Suprapubic skin (tissue), 4 donors: ENCODE measurements at regions not wholly inside any gene's neighbourhood (a gene's known extent, or its start where the extent isn't known, plus 50 kb on each side); places are given as distances from the start of the nearest gene placed in this dataset.

ENCODE experiments used
- DNase-seq, 2 donors: peaks; one replicate each; pipeline ENCODE4 v3.0.0-alpha.2; 2019; ENCODE audit warnings: low spot score in 2 of 2
- H3K27ac ChIP-seq: fragments of 200-600 bp; sonication (generic); one replicate; pipeline ENCODE4 v1.5.1; 2019
- H3K27me3 ChIP-seq: fragments of 200-600 bp; sonication (generic); one replicate; pipeline ENCODE4 v1.5.1; 2019
- H3K36me3 ChIP-seq: fragments of 200-600 bp; sonication (generic); one replicate; pipeline ENCODE4 v1.5.1; 2019
- H3K4me1 ChIP-seq: fragments of 200-600 bp; sonication (generic); one replicate; pipeline ENCODE4 v1.5.1; 2019
- H3K4me3 ChIP-seq: fragments of 200-600 bp; sonication (generic); one replicate; pipeline ENCODE4 v1.5.1; 2019; ENCODE audit warnings: mild to moderate bottlenecking
- H3K9me3 ChIP-seq: fragments of 200-600 bp; sonication (generic); one replicate; pipeline ENCODE4 v1.5.1; 2019
- EP300 ChIP-seq: sonication (generic); formaldehyde crosslinking; IDR thresholded peaks from one replicate; pipeline ENCODE4 v1.6.1; 2017; ENCODE audit warnings: antibody characterized with exemption
- POLR2A ChIP-seq, 2 donors: fragments of 450-650 bp; IDR thresholded peaks; one replicate each; pipeline ENCODE4 v1.6.1; 2017; ENCODE audit warnings: antibody characterized with exemption in 2 of 2, mild to moderate bottlenecking in 2 of 2, moderate library complexity in 2 of 2
- POLR2AphosphoS5 ChIP-seq, 3 donors: sonication (generic); formaldehyde crosslinking; IDR thresholded peaks; one replicate each; pipeline ENCODE4 v1.6.1; 2017; ENCODE audit warnings: antibody characterized with exemption in 3 of 3
- WGBS: methylation state at CpG from one replicate; pipeline ENCODE4 v1.1.5; 2018; 5-methylcytosine and 5-hydroxymethylcytosine counted together
- TF ChIP-seq, protein P1 (sequence below), 2 donors: fragments of 200-600 bp in 1 of 2; fragments of 450-650 bp in 1 of 2; sonication (generic) in 1 of 2; IDR thresholded peaks; one replicate each; pipeline ENCODE4 v1.5.1; 2016 to 2019; ENCODE audit warnings: antibody characterized with exemption in 2 of 2, mild to moderate bottlenecking in 1 of 2, moderate library complexity in 1 of 2

DNA sequence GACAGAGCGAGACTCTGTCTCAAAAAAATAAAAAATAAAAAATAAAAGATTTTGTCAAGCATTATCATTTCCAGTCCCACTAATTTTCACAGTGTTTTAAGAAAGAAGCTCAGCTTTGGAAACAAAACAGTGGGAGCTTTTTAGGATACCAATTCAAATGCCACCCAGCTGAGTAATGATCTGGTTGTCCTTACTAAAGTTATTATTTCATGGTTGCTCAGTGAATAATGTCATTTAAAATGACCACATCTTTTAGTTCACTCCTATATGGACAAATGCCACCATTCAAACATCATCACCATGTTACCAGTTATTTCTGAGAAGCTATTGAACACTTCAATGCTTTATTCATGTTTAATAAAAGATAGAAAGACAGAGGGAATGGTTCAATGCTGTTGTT, 365.0 kb downstream of the CCER1 start:
- H3K4me3 ChIP-seq, result no peak overlapping the region
- H3K27me3 ChIP-seq, result no peaks in the 10 kb centered on the region
- no peak overlapping the region for H3K27ac ChIP-seq
- no peaks in the 10 kb centered on the region for H3K4me1 ChIP-seq
- TF ChIP-seq, protein P1, sequence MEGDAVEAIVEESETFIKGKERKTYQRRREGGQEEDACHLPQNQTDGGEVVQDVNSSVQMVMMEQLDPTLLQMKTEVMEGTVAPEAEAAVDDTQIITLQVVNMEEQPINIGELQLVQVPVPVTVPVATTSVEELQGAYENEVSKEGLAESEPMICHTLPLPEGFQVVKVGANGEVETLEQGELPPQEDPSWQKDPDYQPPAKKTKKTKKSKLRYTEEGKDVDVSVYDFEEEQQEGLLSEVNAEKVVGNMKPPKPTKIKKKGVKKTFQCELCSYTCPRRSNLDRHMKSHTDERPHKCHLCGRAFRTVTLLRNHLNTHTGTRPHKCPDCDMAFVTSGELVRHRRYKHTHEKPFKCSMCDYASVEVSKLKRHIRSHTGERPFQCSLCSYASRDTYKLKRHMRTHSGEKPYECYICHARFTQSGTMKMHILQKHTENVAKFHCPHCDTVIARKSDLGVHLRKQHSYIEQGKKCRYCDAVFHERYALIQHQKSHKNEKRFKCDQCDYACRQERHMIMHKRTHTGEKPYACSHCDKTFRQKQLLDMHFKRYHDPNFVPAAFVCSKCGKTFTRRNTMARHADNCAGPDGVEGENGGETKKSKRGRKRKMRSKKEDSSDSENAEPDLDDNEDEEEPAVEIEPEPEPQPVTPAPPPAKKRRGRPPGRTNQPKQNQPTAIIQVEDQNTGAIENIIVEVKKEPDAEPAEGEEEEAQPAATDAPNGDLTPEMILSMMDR (IDR thresholded peaks at IDR 0.05), result no peak
- TF ChIP-seq EP300 (no peak), POLR2A (IDR thresholded peaks at IDR 0.05) (no peak), POLR2AphosphoS5 (IDR thresholded peaks at IDR 0.05) (no peak)
- no peaks in the 10 kb centered on the region for H3K36me3 ChIP-seq
- no peaks in the 10 kb centered on the region for H3K9me3 ChIP-seq
- WGBS, result 69% methylated on average over 1 of the region's 1 CpG
- DNase-seq, result no peak

DNA sequence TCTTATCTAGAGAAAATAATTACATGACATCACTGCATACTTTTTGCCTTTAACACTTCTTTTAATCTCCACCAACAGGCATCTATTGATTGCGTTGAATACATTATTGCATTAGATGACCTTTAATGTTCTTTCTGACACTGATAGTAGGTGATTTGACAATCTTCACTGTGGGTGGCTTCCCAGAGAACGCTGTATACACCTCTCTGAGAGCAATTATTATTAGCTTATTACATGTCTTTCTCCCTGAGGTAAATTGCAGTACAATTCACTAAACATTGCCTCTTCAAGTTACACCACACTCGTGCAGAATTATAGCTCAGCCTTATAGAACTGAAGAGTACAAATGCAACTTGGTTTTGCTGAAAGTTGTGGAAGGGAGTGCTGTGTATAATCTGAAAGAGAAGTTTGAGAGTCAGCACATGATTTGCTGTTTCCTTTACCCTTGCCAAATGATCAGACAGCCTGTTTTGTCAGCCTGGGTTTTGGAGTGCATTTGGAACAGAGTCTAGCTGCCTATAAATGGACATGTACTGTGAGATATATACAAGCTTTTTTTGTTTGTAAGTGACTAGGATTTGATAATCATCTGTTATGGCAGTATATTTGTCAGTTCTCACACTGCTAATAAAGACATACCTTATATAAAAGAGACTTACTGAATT, 369.2 kb downstream of the CCER1 start:
- TF ChIP-seq POLR2AphosphoS5 (IDR thresholded peaks at IDR 0.05) (no peak), EP300 (no peak), POLR2A (IDR thresholded peaks at IDR 0.05) (no peak)
- TF ChIP-seq, protein P1 (IDR thresholded peaks at IDR 0.05), result no peak
- WGBS, result 58% methylated on average over 3 of the region's 3 CpGs

DNA sequence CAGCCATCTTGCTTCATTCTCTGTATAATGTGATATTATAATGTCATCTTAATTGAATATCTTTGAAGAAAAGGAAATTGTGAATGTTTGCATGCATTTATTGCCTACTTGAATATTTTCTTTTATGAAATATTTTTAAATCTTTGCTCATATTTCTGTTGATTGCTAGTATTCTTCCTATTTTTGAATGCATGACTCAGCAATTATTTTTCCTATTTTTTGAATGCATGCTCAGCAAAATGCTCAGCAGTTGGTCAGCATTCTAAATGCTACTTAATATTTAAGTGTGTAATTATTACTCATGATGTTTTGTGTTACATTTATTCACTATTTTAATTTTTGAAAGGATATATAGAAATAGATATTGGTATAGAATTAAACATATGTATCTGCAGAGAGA, 378.3 kb downstream of the CCER1 start:
- Histone ChIP-seq H3K36me3 (no peaks in the 10 kb centered on the region), H3K9me3 (no peaks in the 10 kb centered on the region), H3K4me1 (peaks cover 9% of the 10 kb centered on the region), H3K27me3 (no peaks in the 10 kb centered on the region), H3K27ac (no peak overlapping the region), H3K4me3 (no peak overlapping the region)
- no peak for DNase-seq
- TF ChIP-seq POLR2AphosphoS5 (IDR thresholded peaks at IDR 0.05), result no peak
- TF ChIP-seq POLR2A (IDR thresholded peaks at IDR 0.05), result no peak
- TF ChIP-seq, protein P1 (IDR thresholded peaks at IDR 0.05), result no peak
- TF ChIP-seq EP300, result no peak

More for the DNA sequence above, 369.2 kb downstream of the CCER1 start:
- H3K9me3 ChIP-seq, result no peaks in the 10 kb centered on the region
- no peaks in the 10 kb centered on the region for H3K36me3 ChIP-seq
- no peaks in the 10 kb centered on the region for H3K27me3 ChIP-seq
- no peaks in the 10 kb centered on the region for H3K4me1 ChIP-seq
- H3K4me3 ChIP-seq, result no peak overlapping the region
- no peak for DNase-seq
- H3K27ac ChIP-seq, result no peak overlapping the region

DNA sequence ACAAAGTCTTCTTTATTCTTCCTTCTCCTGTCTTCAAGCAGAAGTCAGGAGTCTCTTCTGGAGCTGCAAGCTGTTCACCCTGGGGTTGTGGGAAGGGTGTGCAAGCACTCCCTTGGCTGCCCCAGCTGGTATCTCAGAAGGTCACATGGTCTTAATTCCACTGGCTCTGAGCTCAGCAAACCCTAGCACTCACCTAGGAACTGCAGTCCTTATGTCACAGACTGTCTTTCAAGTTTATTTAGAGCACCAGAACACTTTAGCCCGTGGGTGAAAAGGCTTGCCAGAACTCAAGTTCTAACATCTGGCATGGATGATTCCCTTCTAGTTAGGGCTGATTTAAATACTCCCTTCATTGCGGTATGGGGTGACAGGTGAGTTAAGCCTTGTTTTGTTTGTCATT, 379.0 kb downstream of the CCER1 start:
- no peak overlapping the region for H3K27ac ChIP-seq
- WGBS, result 33% methylated on average over 2 of the region's 2 CpGs
- no peaks in the 10 kb centered on the region for H3K27me3 ChIP-seq
- no peaks in the 10 kb centered on the region for H3K36me3 ChIP-seq
- no peak for DNase-seq
- no peak overlapping the region for H3K4me3 ChIP-seq
- no peak for TF ChIP-seq POLR2A (IDR thresholded peaks at IDR 0.05)
- TF ChIP-seq POLR2AphosphoS5 (IDR thresholded peaks at IDR 0.05), result no peak
- TF ChIP-seq, protein P1 (IDR thresholded peaks at IDR 0.05), result no peak
- H3K9me3 ChIP-seq, result no peaks in the 10 kb centered on the region
- peaks cover 9% of the 10 kb centered on the region for H3K4me1 ChIP-seq

DNA sequence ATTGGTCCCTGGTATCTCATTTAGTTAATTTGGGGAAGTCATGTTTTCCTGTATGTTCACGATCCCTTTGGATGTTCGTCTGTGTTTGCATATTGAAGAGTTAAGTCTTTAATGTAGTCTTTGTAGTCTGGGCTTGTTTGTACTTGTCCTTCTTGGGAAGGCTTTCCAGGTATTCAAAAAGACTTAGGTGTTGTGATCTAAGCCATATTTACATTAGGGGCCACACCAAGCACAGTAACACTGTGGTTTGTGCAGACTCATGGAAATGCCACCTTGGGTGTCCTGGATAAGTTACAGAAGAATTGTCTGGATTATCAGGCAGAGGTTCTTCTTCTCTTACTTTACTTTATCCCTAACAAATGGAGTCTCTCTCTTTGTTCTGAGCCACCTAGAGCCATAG, 380.3 kb downstream of the CCER1 start:
- H3K9me3 ChIP-seq, result no peaks in the 10 kb centered on the region
- no peak for DNase-seq
- TF ChIP-seq POLR2A (IDR thresholded peaks at IDR 0.05) (no peak), POLR2AphosphoS5 (IDR thresholded peaks at IDR 0.05) (no peak), EP300 (no peak)
- TF ChIP-seq, protein P1 (IDR thresholded peaks at IDR 0.05), result no peak
- no peak overlapping the region for H3K4me3 ChIP-seq
- H3K27ac ChIP-seq, result no peak overlapping the region
- no peaks in the 10 kb centered on the region for H3K36me3 ChIP-seq
- H3K27me3 ChIP-seq, result no peaks in the 10 kb centered on the region
- WGBS, result 64% methylated on average over 2 of the region's 2 CpGs
- peaks cover 9% of the 10 kb centered on the region for H3K4me1 ChIP-seq
